Keratinocyte (primary cell): ENCODE measurements at regions not wholly inside any gene's neighbourhood (a gene's known extent, or its start where the extent isn't known, plus 50 kb on each side); places are given as distances from the start of the nearest gene placed in this dataset.

ENCODE experiments used
- DNase-seq: peaks from one replicate; pipeline ENCODE4 v3.0.0-alpha.2; 2011; ENCODE audit warnings: low read depth, missing footprints, low spot score
- FAIRE-seq: peaks from 2 replicates; lab custom pipeline; 2011; peaks lifted over from hg19 to GRCh38; lab: Jason Lieb, UNC
- H2AFZ ChIP-seq: 2 replicates; pipeline ENCODE4 v1.6.0; 2012; ENCODE audit warnings: low read length, control low read depth, inconsistent platforms; ENCODE audit not compliant: control insufficient read depth
- H3K27ac ChIP-seq: 2 replicates; pipeline ENCODE4 v1.5.1; 2011; ENCODE audit warnings: low read length; ENCODE audit not compliant: control insufficient read depth, insufficient read depth
- H3K27me3 ChIP-seq: 3 replicates; pipeline ENCODE4 v1.6.0; 2011; ENCODE audit warnings: low read length; ENCODE audit not compliant: control insufficient read depth, insufficient read depth; ENCODE audit errors: extremely low read depth
- H3K36me3 ChIP-seq, 2 experiments: 2 replicates in 1 of 2; 3 replicates in 1 of 2; pipeline ENCODE4 v1.5.1; 2011; ENCODE audit warnings: low read length in 2 of 2, mild to moderate bottlenecking in 1 of 2; ENCODE audit not compliant: control insufficient read depth in 2 of 2, insufficient read depth in 2 of 2; ENCODE audit errors: extremely low read depth in 1 of 2
- H3K4me1 ChIP-seq: 3 replicates; pipeline ENCODE4 v1.5.1; 2011; ENCODE audit warnings: low read length; ENCODE audit not compliant: control insufficient read depth, insufficient read depth; ENCODE audit errors: extremely low read depth
- H3K4me2 ChIP-seq: 3 replicates; pipeline ENCODE4 v1.6.0; 2011; ENCODE audit warnings: low read depth, low read length; ENCODE audit not compliant: control insufficient read depth, insufficient read depth; ENCODE audit errors: extremely low read depth
- H3K4me3 ChIP-seq, 3 experiments: fragments of 200-600 bp in 1 of 3; sonication (generic) in 1 of 3; 2 replicates in 2 of 3; 3 replicates in 1 of 3; pipeline ENCODE4 v1.5.1; 2011 to 2016; ENCODE audit warnings: low read length in 3 of 3, mild to moderate bottlenecking in 3 of 3, control low read depth in 2 of 3, inconsistent platforms in 1 of 3, low read depth in 1 of 3, mixed read lengths in 1 of 3, mixed run types in 1 of 3, moderate library complexity in 1 of 3; ENCODE audit not compliant: control insufficient read depth in 2 of 3, insufficient read depth in 2 of 3; ENCODE audit errors: extremely low read depth in 1 of 3
- H3K79me2 ChIP-seq: 2 replicates; pipeline ENCODE4 v1.6.0; 2012; ENCODE audit warnings: low read length; ENCODE audit not compliant: control insufficient read depth, insufficient read depth
- H3K9ac ChIP-seq: 3 replicates; pipeline ENCODE4 v1.6.0; 2011; ENCODE audit warnings: low read length; ENCODE audit not compliant: control insufficient read depth, insufficient read depth; ENCODE audit errors: extremely low read depth
- H3K9me1 ChIP-seq: 3 replicates; pipeline ENCODE4 v1.6.0; 2011; ENCODE audit warnings: low read length; ENCODE audit not compliant: control insufficient read depth, insufficient read depth; ENCODE audit errors: extremely low read depth
- H3K9me3 ChIP-seq: 2 replicates; pipeline ENCODE4 v1.5.1; 2012; ENCODE audit warnings: low read depth, low read length; ENCODE audit not compliant: control insufficient read depth
- H4K20me1 ChIP-seq: 3 replicates; pipeline ENCODE4 v1.6.0; 2011; ENCODE audit warnings: low read length; ENCODE audit not compliant: control insufficient read depth, insufficient read depth; ENCODE audit errors: extremely low read depth
- CTCF ChIP-seq, 3 experiments: IDR thresholded peaks in 1 of 3; conservative IDR thresholded peaks in 1 of 3; optimal IDR thresholded peaks in 1 of 3; 2 replicates in 2 of 3; 3 replicates in 1 of 3; pipeline versions ENCODE3 to v1.5.1; 2011; ENCODE audit warnings: low read length in 3 of 3, mild to moderate bottlenecking in 3 of 3, moderate library complexity in 2 of 3, control low read depth in 1 of 3, inconsistent platforms in 1 of 3; ENCODE audit not compliant: insufficient read depth in 2 of 3; ENCODE audit errors: extremely low read depth in 1 of 3
- EZH2 ChIP-seq: IDR thresholded peaks from one replicate; pipeline ENCODE4 v1.6.1; 2012; ENCODE audit warnings: inconsistent platforms, mild to moderate bottlenecking, low read length, moderate library complexity
- dilution Hi-C: fragments of 300-500 bp; cut with MboI; formaldehyde crosslinking; loops from one replicate; pipeline ENCODE4 v1.7.0; 2020; ENCODE audit warnings: low sequenced_read_pairs; ENCODE audit not compliant: extremely low pct_ligation_motif_present

DNA sequence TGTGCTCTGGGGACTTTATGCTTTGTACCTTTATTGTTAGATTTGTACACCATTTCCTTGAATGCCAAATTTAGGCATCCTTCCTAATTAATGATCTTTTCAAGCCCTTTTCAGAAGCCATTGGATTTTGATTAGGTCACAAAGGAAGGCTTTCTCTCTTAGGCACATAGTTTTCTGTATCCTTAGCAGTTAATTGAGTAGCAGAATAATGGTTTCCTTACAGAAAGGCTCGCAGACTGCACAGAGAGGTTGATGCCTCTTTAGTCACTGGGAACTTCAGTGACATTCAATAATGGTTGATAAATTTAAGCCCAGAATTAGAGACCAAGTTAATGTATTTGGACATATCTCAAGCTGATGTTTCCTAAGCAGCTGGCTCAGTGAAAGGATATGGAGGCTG, 139.1 kb upstream of the VGLL2 start:
- dilution Hi-C loops, result no loop called here
- no peak overlapping the region for H2AFZ ChIP-seq
- H3K27me3 ChIP-seq, result no peaks in the 10 kb centered on the region
- H4K20me1 ChIP-seq, result no peaks in the 10 kb centered on the region
- DNase-seq (no peak), FAIRE-seq (no peak)
- no peaks in the 10 kb centered on the region for H3K4me1 ChIP-seq
- H3K27ac ChIP-seq, result no peak overlapping the region
- H3K9ac ChIP-seq, result no peak overlapping the region
- H3K4me3 ChIP-seq, result no peak overlapping the region
- TF ChIP-seq EZH2 (no peak), CTCF (optimal IDR thresholded peaks at IDR 0.05 in 1 of 3, IDR thresholded peaks at IDR 0.05 in 1 of 3, conservative IDR thresholded peaks at IDR 0.05 in 1 of 3; ENCODE audit: extremely low read depth in 1 of 3, insufficient read depth in 2 of 3, low read length in 3 of 3) (no peak)
- no peak overlapping the region for H3K4me2 ChIP-seq
- no peaks in the 10 kb centered on the region for H3K79me2 ChIP-seq
- H3K9me1 ChIP-seq, result no peaks in the 10 kb centered on the region
- H3K9me3 ChIP-seq, result no peaks in the 10 kb centered on the region
- H3K36me3 ChIP-seq, result no peaks in the 10 kb centered on the region

DNA sequence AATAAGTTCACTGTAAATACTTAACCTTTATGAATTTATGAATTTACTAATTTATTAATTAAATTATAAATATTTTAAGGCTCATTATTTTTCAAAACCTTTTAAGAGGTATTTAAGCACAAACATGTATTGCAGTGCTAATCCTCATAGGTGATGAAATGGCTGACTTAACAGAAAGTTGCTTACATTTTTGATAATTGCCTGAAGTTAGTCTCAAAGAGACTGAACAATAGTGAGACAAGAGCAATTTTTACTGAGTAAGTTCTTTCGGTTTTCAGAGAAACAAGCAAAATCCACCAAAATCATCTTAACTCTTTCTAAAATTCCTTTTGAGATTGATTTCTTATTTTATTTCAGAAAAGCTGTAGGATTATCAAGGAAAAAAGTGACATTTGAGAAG, 137.3 kb upstream of the VGLL2 start:
- no peaks in the 10 kb centered on the region for H3K79me2 ChIP-seq
- FAIRE-seq, result no peak
- no peaks in the 10 kb centered on the region for H3K9me1 ChIP-seq
- no peak overlapping the region for H2AFZ ChIP-seq
- no peak overlapping the region for H3K27ac ChIP-seq
- H3K9me3 ChIP-seq, result no peaks in the 10 kb centered on the region
- no peaks in the 10 kb centered on the region for H3K27me3 ChIP-seq
- no peaks in the 10 kb centered on the region for H4K20me1 ChIP-seq
- H3K4me1 ChIP-seq, result no peaks in the 10 kb centered on the region
- no peak overlapping the region for H3K4me3 ChIP-seq
- H3K9ac ChIP-seq, result no peak overlapping the region
- dilution Hi-C loops, result no loop called here
- no peaks in the 10 kb centered on the region for H3K36me3 ChIP-seq
- DNase-seq, result no peak
- no peak for TF ChIP-seq EZH2
- no peak for TF ChIP-seq CTCF (optimal IDR thresholded peaks at IDR 0.05 in 1 of 3, IDR thresholded peaks at IDR 0.05 in 1 of 3, conservative IDR thresholded peaks at IDR 0.05 in 1 of 3; ENCODE audit: extremely low read depth in 1 of 3, insufficient read depth in 2 of 3, low read length in 3 of 3)
- H3K4me2 ChIP-seq, result no peak overlapping the region
